GM10266 (cell line): ENCODE measurements at regions not wholly inside any gene's neighbourhood (a gene's known extent, or its start where the extent isn't known, plus 50 kb on each side); places are given as distances from the start of the nearest gene placed in this dataset.
"Not testable (repeated sequence)": the region's sequence is repeated elsewhere in the genome, so short reads cannot be mapped to it uniquely, and the experiment has no call there.

Experiments
- DNase-seq: peaks from one replicate; pipeline ENCODE4 v3.0.0; 2012; ENCODE audit errors: extremely low spot score
- TF ChIP-seq, protein P1 (sequence below): IDR thresholded peaks from 2 replicates; pipeline ENCODE4 v1.5.1; 2012; ENCODE audit warnings: mild to moderate bottlenecking, low read depth; ENCODE audit not compliant: control insufficient read depth, insufficient read depth; ENCODE audit errors: missing control alignments

GRCh38 chr9:95788021-95788420 is 87.5 kb upstream of the ERCC6L2 start:
- TF ChIP-seq, protein P1, sequence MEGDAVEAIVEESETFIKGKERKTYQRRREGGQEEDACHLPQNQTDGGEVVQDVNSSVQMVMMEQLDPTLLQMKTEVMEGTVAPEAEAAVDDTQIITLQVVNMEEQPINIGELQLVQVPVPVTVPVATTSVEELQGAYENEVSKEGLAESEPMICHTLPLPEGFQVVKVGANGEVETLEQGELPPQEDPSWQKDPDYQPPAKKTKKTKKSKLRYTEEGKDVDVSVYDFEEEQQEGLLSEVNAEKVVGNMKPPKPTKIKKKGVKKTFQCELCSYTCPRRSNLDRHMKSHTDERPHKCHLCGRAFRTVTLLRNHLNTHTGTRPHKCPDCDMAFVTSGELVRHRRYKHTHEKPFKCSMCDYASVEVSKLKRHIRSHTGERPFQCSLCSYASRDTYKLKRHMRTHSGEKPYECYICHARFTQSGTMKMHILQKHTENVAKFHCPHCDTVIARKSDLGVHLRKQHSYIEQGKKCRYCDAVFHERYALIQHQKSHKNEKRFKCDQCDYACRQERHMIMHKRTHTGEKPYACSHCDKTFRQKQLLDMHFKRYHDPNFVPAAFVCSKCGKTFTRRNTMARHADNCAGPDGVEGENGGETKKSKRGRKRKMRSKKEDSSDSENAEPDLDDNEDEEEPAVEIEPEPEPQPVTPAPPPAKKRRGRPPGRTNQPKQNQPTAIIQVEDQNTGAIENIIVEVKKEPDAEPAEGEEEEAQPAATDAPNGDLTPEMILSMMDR: no peak
- no peak for DNase-seq

- TF ChIP-seq, protein P1: no peak
- no peak for DNase-seq
These were observed 90.3 kb upstream of the ERCC6L2 start for GRCh38 chr9:95785209-95785608.

DNA sequence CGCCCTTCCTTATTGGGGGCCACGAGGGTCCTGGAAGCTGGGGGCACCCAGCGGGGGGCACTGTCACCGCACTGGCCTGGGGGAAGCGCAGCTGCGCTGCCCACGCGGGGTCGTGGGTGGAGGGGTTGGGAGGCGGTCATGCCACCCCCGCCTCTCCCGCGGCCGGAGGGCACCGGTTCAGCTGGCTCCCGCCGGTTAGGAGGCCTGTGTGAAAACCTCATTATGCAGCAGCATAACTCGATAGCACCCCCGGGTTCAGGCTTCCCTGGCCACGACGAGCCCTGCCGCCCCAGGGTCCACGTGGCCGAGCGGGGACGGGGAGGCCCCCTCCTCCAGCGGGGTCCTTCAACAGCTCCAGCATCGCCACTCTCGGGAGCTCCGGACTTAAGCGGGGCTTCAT is 91.2 kb upstream of the ERCC6L2 start:
- no peak for DNase-seq
- TF ChIP-seq, protein P1: no peak

GRCh38 chr9:95783426-95783975 is 92.0 kb upstream of the ERCC6L2 start:
- no peak for DNase-seq

DNA sequence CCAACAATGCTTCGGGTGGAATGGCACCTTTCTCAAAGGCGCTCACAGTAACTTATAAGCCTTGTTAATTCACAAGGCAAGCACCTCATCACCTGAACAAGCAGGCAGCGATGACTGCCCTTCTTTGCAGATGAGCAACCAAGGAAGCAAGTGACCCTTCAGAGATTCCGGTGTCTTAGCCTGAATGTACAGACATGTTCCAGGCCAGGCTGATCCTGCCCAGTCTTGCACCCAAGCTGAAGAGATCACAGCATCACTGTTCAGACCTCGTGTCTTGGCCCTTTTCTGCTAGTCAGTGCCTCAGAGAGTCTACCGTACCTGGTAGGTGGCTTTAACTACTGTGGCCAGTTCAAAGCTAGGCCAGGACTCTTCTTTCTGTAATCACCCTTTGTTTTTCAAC is 94.7 kb upstream of the ERCC6L2 start:
- TF ChIP-seq, protein P1: no peak
- DNase-seq: no peak

More at GRCh38 chr9:95783426-95783975, 92.0 kb upstream of the ERCC6L2 start:
- TF ChIP-seq, protein P1: no peak

- no peak for DNase-seq
- TF ChIP-seq, protein P1: no peak
These were observed 95.4 kb upstream of the ERCC6L2 start for GRCh38 chr9:95780121-95780520.

GRCh38 chr9:95779597-95779996 is 95.9 kb upstream of the ERCC6L2 start:
- DNase-seq: not testable (repeated sequence)

DNA sequence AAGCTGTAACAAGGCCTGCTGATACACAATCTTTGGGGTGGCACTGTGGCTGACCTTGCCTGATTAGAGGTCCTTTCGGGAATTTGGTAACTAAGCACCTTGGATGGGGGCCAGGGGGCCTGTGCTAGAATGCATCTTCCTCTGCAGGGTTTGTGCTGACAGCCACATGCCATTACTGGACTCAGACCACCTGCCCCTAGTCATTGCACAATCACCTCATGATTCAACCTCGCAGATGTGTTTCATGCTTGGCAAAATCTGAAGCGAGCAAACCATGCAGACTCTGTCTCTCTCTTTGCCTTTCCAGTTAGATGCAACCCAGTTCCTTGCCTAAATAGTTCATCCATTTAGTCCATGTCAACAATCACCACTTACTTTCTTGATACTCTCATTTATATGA is 96.5 kb upstream of the ERCC6L2 start:
- TF ChIP-seq, protein P1: no peak
- DNase-seq: no peak
